Loucy (cell line): ENCODE measurements at regions not wholly inside any gene's neighbourhood (a gene's known extent, or its start where the extent isn't known, plus 50 kb on each side); places are given as distances from the start of the nearest gene placed in this dataset.

Experiments used
- H2AFZ ChIP-seq: fragments of 200-600 bp; sonication (generic); 2 replicates; pipeline ENCODE4 v1.6.0; 2016; ENCODE audit warnings: antibody characterized with exemption, mild to moderate bottlenecking, low read length, moderate library complexity
- H3F3A ChIP-seq: fragments of 200-600 bp; 2 replicates; pipeline ENCODE4 v1.6.0; 2016; ENCODE audit warnings: antibody characterized with exemption, low read depth, mild to moderate bottlenecking
- H3K27me3 ChIP-seq: fragments of 200-600 bp; sonication (generic); 2 replicates; pipeline ENCODE4 v1.6.1; 2014; ENCODE audit warnings: low read length, mild to moderate bottlenecking; ENCODE audit not compliant: insufficient read depth, poor library complexity, severe bottlenecking
- H3K36me3 ChIP-seq: fragments of 200-600 bp; sonication (generic); 2 replicates; pipeline ENCODE4 v1.6.1; 2016; ENCODE audit warnings: low read length; ENCODE audit not compliant: insufficient read depth
- H3K4me1 ChIP-seq: fragments of 200-600 bp; sonication (generic); 2 replicates; pipeline ENCODE4 v1.5.1; 2014; ENCODE audit warnings: low read length, mild to moderate bottlenecking; ENCODE audit not compliant: insufficient read depth, poor library complexity, severe bottlenecking
- H3K4me2 ChIP-seq: fragments of 200-600 bp; sonication (generic); 2 replicates; pipeline ENCODE4 v1.6.0; 2014; ENCODE audit warnings: antibody characterized with exemption, low read length, low read depth, mild to moderate bottlenecking; ENCODE audit not compliant: poor library complexity, severe bottlenecking
- H3K4me3 ChIP-seq: fragments of 200-600 bp; sonication (generic); 2 replicates; pipeline ENCODE4 v1.5.1; 2014; ENCODE audit warnings: low read length, mild to moderate bottlenecking, mixed read lengths; ENCODE audit not compliant: poor library complexity, severe bottlenecking
- H3K79me2 ChIP-seq: fragments of 200-600 bp; sonication (generic); 2 replicates; pipeline ENCODE4 v1.6.1; 2014; ENCODE audit warnings: low read length; ENCODE audit not compliant: insufficient read depth
- H3K9ac ChIP-seq: fragments of 200-600 bp; sonication (generic); 2 replicates; pipeline ENCODE4 v1.6.0; 2014; ENCODE audit warnings: mild to moderate bottlenecking, low read depth, low read length, moderate library complexity; ENCODE audit not compliant: poor library complexity, severe bottlenecking
- H3K9me2 ChIP-seq: fragments of 200-600 bp; sonication (generic); replicated peaks from 2 replicates; pipeline ENCODE4 v1.6.1; 2016; ENCODE audit warnings: low read depth, low read length, mixed read lengths
- H3K9me3 ChIP-seq: fragments of 200-600 bp; sonication (generic); 2 replicates; pipeline ENCODE4 v1.6.1; 2014; ENCODE audit warnings: mild to moderate bottlenecking, antibody characterized with exemption, low read length, low read depth; ENCODE audit not compliant: insufficient read depth
- H4K20me1 ChIP-seq: fragments of 200-600 bp; sonication (generic); 2 replicates; pipeline ENCODE4 v1.6.0; 2014; ENCODE audit warnings: antibody characterized with exemption, low read length, mild to moderate bottlenecking; ENCODE audit not compliant: insufficient read depth, poor library complexity, severe bottlenecking
- CTCF ChIP-seq: fragments of 200-600 bp; sonication (generic); conservative IDR thresholded peaks from 2 replicates; pipeline ENCODE4 v1.5.1; 2014; ENCODE audit warnings: mild to moderate bottlenecking, antibody characterized with exemption, low read length
- EZH2phosphoT487 ChIP-seq: fragments of 200-600 bp; IDR thresholded peaks from 2 replicates; pipeline ENCODE4 v1.6.1; 2018; ENCODE audit warnings: antibody characterized with exemption, mild to moderate bottlenecking, moderate library complexity, borderline replicate concordance

- no peaks in the 10 kb centered on the region for H4K20me1 ChIP-seq
- H3K79me2 ChIP-seq = no peaks in the 10 kb centered on the region
- H3K27me3 ChIP-seq = no peaks in the 10 kb centered on the region
- no peak overlapping the region for H2AFZ ChIP-seq
- no peaks in the 10 kb centered on the region for H3K36me3 ChIP-seq
- H3K4me2 ChIP-seq = no peak overlapping the region
- H3K4me1 ChIP-seq = peaks cover 12% of the 10 kb centered on the region
- no peaks in the 10 kb centered on the region for H3F3A ChIP-seq
- H3K9me2 ChIP-seq = no peaks in the 10 kb centered on the region
- H3K9me3 ChIP-seq = no peaks in the 10 kb centered on the region
- H3K4me3 ChIP-seq = no peak overlapping the region
- TF ChIP-seq CTCF (no peak), EZH2phosphoT487 (no peak)
- no peak overlapping the region for H3K9ac ChIP-seq
Measured at GRCh38 chr5:86858442-86858841, 240.7 kb downstream of the COX7C start.

GRCh38 chr5:86861512-86861911 lies 243.8 kb downstream of the COX7C start:
- no peak overlapping the region for H2AFZ ChIP-seq
- H3K4me2 ChIP-seq = no peak overlapping the region
- H3K79me2 ChIP-seq = no peaks in the 10 kb centered on the region
- H3K9me3 ChIP-seq = no peaks in the 10 kb centered on the region
- H3K9me2 ChIP-seq = no peaks in the 10 kb centered on the region
- TF ChIP-seq CTCF (no peak), EZH2phosphoT487 (no peak)
- H3F3A ChIP-seq = no peaks in the 10 kb centered on the region
- no peaks in the 10 kb centered on the region for H3K27me3 ChIP-seq
- no peaks in the 10 kb centered on the region for H3K36me3 ChIP-seq
- H4K20me1 ChIP-seq = no peaks in the 10 kb centered on the region
- H3K4me3 ChIP-seq = no peak overlapping the region
- peaks cover 22% of the 10 kb centered on the region for H3K4me1 ChIP-seq
- no peak overlapping the region for H3K9ac ChIP-seq

- no peaks in the 10 kb centered on the region for H3F3A ChIP-seq
- no peak overlapping the region for H3K4me3 ChIP-seq
- H3K9me3 ChIP-seq = no peaks in the 10 kb centered on the region
- H3K4me1 ChIP-seq = peaks cover 22% of the 10 kb centered on the region
- no peak overlapping the region for H3K4me2 ChIP-seq
- H3K27me3 ChIP-seq = no peaks in the 10 kb centered on the region
- H3K79me2 ChIP-seq = no peaks in the 10 kb centered on the region
- H4K20me1 ChIP-seq = no peaks in the 10 kb centered on the region
- TF ChIP-seq EZH2phosphoT487 (no peak), CTCF (no peak)
- no peaks in the 10 kb centered on the region for H3K36me3 ChIP-seq
- no peak overlapping the region for H3K9ac ChIP-seq
- H2AFZ ChIP-seq = no peak overlapping the region
- H3K9me2 ChIP-seq = no peaks in the 10 kb centered on the region
Measured at GRCh38 chr5:86862093-86862492, 244.4 kb downstream of the COX7C start.
